HG02885 (cell line): ENCODE measurements at regions not wholly inside any gene's neighbourhood (a gene's known extent, or its start where the extent isn't known, plus 50 kb on each side); places are given as distances from the start of the nearest gene placed in this dataset.

ENCODE experiments used
- ATAC-seq: cut with Tn5 transposase; IDR thresholded peaks from one replicate; pipeline ENCODE4 v1.9.1; 2021; ENCODE audit warnings: mild to moderate bottlenecking; ENCODE audit not compliant: unreplicated experiment, poor library complexity

DNA sequence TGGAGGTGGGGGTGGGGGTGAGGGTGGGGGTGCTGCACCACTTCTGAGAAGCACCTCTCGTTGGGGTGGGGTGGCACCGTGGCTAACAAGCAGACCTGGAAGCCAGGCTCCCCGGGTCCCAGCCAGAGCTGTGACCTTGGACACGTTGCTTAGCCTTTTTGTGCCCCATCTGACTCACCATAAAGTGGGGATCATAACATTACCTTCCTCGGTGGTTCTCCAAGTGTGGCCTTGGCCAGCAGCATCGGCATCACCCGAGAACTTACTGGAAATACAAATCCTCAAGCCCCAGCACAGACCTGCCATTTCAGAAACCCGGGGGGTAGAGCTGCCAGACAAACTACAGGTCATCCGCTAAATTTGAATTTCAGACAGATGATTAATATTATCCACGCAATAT is 58.7 kb upstream of the SLC66A3 start:
- ATAC-seq = no peak

GRCh38 chr2:11097038-11097720 is 58.1 kb upstream of the SLC66A3 start:
- no peak for ATAC-seq

GRCh38 chr2:11097854-11098387 is 57.3 kb upstream of the SLC66A3 start:
- no peak for ATAC-seq

DNA sequence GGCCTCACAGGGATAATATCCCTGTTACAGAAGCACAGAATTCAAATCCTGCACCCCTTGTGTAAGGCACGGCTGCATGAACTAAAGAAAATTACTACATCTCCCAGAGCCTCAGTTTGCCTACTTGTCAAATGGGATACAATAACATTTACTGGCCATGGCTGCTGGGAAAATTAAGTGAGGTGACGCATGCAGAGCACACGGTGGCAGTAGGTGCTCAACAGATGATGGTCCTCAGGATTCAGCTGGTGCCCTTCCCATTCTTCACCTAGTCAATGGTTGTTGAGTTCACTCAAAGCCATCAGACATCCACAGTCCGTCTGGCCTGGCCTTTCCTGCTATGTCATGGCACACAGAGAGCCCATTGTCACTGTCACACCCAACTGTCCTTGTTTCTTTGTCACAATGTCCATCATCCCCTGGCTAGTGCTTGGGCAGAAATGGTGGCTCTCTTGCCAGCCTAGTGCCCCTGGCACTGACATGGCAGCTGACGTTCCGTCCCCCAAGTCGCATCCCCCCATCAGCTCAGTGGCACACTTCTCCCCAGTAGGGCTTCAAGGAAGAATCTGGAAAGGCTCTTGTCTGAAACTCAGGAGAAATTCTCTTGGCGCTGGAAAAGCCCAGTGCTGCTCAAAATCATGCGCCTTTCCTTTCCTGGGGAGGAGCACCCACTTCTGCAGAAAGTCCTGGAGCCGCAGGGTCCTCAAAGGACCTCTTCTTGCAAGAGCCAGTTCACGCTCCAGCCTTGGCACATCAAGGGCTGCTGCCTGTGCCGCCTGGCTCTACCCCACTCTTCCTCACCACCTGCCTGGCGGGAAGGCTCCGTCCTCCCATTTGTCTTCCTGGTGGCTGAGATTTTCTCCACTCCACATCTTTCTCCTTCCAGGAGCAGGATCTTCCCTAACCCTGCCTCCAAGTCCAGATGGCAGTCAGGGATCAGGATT is 55.9 kb upstream of the SLC66A3 start:
- ATAC-seq = no peak

DNA sequence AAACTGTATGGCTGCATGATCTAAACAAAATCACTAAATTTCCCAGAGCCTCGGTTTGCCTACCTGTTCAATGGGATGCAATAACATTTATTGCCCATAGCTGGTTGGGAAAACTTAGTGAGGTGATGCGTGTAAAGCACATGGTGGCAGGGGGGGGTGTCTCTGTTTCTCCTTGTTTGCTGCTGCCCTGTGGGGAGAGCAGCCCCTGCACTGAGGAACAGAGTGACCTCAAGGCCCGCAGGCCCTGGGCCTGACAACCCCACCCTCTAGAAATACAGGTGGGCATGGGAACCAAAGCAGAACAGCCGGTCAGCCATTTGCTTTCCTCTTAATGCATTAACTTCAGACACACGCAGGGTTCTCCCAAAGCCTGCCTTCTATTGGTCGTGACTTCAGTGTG is 55.1 kb upstream of the SLC66A3 start:
- no peak for ATAC-seq

- ATAC-seq = no peak
Measured at GRCh38 chr2:11100976-11101375, 54.3 kb upstream of the SLC66A3 start.

DNA sequence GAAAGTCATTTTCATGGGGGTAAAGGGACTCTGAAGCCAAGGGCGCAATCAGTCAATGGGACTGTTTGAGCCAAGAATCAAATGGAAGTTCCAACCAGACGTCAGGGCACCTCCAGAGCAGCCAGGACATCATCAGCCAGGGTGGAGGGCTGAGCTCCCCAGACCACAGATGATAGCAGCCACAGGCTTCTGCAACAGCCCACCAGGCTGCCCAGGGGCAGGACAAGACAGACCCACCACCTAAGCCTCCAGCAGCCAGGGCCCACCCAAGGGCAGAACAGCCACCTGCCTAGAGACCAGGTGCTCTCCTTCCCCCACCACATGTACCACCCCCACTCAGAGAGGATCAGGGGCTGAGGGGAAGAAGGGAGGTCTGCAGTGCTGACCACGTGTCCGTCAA is 53.8 kb upstream of the SLC66A3 start:
- no peak for ATAC-seq

DNA sequence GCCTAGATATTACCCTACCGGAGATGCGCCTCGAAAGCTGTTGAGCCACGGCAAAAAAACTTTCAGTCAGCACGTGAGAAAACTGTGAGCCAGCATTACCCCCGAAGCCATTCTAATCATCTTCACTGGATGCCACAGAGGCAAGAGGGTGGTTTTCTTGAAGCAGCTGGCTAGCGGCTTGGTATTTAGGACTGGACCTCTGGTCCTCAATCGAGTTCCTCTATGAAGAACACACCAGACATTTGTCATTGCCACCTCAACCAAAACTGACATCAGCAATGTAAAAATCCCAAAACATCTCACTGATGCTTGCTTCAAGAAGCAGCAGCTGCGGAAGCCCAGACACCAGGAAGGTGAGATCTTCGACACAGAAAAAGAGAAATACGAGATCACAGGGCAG is 52.8 kb upstream of the SLC66A3 start:
- ATAC-seq = no peak

DNA sequence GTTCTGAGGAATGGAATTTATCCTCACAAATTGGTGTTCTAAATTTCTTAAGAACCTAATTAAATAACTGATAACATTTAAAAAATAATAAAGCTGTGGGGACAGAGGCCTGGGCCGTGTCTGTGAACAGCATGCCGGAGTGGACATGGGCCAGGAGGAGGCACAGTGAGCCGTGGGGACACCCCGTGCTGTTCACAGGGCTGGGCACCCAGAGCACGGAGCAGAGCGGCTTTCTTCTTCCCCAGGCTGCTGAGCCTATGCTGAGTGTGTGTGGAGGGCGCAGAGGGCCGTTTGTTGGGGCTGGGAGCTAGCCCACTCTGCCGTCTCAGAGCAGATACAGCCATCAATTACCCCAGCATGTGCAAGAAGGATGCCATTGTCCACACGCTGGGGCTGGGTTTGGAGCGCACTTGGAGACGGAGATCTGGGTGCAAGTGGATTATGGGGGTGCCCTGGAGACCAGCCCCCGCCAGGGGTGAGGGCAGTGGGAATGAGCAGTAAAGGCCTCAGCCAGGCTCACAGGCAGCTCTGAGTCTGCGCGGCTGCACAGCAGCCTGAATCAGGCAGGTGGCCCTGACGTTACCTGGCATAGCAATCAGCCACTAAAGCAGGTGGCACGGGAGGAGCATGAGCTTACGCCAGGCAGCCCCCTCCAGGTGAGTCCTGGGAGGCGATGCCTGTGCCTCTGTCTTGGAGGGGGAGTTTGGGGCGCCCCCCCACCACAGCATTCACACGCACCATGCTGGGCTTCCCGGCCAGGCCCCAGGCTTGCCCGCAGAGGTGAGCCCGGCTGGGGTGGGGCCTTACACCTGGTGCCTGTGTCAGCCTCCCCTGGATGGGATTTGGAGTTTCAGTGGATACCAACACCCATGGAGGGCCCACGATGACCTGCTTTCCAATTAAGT is 52.1 kb upstream of the SLC66A3 start:
- ATAC-seq = no peak

DNA sequence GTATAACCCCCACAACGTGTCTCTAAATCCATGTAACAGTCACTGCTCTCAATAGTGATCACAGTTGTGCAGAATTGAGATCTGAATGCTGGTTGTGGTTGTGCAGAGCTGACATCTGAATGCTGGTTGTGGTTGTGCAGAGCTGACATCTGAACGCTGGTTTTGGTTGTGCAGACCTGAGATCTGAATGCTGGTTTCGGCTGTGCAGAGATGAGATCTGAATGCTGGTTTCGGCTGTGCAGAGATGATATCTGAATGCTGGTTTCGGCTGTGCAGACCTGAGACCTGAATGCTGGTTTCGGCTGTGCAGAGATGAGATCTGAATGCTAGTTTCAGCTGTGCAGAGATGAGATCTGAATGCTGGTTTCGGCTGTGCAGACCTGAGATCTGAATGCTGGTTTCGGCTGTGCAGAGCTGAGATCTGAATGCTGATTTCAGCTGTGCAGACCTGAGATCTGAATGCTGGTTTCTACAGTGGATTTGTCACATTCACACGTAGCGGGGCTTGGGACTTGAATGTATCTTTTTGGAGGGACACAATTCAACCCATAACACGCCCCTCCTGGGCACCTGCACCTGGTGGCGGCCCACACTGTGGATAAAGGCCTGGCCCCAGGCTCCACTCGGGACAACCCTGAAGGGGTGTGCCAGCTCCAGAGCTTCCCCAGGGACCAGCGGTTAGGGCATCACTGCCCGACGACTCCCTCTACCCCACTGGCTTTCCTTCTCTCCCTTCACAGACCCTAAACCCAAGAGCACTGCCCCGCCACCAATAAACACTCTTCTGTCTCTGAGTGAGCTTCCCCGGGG is 51.1 kb upstream of the SLC66A3 start:
- ATAC-seq = peak; percentile 78

DNA sequence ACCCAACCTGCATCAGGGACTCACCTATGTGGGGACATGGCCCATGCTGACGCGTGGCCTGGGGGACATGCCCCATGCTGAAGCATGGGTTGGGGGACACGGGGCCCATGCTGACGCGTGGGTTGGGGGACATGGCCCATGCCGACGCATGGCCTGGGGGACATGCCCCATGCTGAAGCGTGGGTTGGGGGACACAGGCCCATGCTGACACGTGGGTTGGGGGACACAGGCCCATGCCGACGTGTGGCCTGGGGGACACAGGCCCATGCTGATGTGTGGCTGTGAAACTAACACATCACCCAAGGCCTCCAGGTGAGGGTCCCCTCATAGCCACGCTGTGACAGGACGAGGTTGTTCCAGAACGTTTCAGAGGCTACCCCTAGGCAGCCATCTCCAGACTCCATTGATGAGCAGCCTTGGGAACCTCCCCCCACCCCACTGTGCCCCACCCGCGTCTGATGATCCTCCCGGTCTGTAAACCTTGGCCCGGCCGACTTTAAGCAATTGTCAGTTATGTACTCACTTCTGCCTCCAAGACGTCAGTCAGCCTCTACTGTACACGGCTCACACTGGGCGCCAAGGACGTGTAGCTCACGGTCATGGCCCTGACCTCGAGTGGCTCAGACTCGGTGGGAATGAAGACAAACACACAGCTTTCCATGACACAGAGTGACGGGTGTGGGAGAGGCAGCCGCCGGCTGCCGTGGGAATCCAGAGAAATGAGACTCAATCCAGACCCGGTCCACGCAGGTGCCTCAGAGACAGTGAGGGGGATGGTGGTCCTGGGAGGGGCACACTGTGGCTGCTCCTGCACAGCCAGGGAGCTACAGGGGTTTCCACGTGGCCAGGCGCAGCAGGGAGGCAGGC is 50.2 kb upstream of the SLC66A3 start:
- no peak for ATAC-seq
